Endothelial cell of hepatic sinusoid (primary cell): ENCODE measurements at regions not wholly inside any gene's neighbourhood (a gene's known extent, or its start where the extent isn't known, plus 50 kb on each side); places are given as distances from the start of the nearest gene placed in this dataset.

Source experiments
- in situ Hi-C: cut with HindIII; loops from 2 replicates; pipeline ENCODE4 v1.10.0; 2017; ENCODE audit warnings: low sequenced_read_pairs

- in situ Hi-C loops: no loop called here
Measured at GRCh38 chr6:24032896-24033688, 92.9 kb upstream of the NRSN1 start.

DNA sequence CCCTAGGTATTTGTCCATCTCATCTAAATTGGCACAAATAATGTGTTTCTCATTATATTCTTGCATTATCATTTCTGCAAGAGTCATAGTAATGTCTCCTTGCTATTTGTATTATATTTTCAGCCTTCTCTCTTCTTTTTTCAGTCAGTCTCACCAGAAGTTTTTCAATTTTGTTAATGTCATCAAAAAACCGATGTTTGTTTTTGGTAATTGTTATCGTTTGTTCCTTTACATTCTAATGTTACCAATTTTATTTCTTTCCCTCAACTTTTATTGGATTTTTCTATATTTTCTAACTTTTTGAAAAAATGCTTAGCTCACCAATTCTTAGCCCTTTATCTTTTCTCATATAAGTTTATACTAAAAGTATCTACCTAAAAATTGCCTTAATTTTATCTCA is 82.2 kb upstream of the NRSN1 start:
- in situ Hi-C loops: no loop called here

DNA sequence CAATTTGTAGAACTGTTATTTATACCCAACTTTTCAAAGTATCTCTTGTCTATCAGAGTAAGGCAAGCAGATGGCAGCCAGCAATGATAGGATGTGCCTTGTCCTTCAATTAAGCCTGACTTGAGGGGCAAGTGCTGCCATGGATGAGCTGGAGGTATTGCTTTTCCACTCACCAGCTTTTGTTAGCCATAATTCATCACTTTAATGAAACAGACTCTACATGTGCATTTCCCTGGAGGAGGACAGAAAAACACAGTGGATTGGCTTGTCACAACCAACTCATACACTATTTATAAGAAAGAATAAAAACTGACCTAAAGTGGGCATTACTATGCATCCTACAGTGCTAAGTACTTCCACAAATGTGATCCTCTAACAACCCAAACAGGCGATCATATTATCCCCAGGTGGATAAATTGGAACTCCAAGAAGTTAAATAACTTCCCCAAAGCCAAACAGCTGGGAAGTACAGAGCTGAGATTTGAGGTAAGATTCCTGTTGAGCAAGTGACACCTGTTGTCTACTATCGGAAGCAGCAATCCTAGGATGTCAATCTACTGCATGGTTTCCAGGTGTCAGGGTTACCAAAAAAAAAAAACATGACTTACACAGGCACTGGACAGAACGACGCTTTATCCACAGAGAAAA is 73.9 kb upstream of the NRSN1 start:
- in situ Hi-C loops: no loop called here

- in situ Hi-C loops: no loop called here
Measured at GRCh38 chr6:24052590-24052961, 73.4 kb upstream of the NRSN1 start.

DNA sequence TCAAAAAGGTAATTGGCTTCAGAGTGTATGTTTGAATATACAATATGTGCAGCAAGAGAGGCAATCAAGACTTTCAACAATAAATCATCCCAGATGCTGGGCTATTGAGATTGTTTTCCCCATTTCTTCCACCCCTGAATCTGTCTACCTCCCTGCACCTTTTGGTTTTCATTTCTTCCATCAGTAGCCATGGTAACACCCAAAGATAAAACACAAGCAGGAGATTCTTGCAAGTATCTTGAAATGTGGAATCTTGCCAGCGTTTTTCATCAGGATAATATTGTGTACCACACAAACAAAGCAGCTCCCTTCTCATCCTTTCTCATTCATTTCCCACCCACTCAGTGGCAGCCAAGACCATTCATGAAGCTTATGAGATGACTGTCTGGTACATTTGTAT is 73.0 kb upstream of the NRSN1 start:
- in situ Hi-C loops: no loop called here

GRCh38 chr6:24054388-24054787 is 71.6 kb upstream of the NRSN1 start:
- in situ Hi-C loops: no loop called here

DNA sequence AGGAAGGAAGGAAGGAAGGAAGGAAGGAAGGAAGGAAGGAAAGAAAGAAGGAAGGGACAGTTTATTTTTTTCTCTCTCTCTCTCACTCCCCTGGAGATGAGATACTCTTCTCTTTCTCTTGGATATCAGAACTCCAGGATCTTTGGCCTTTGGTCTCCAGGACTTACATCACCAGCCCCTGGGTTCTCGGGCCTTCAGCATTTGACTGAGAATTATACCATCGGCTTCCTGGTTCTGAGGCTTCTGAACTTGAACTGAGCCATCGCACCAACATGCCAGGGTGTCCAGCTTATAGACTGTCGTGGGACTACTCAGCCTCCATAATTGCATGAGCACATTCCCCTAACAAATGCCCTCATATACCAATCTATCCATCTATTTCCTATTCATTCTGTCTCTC is 69.4 kb upstream of the NRSN1 start:
- in situ Hi-C loops: no loop called here

DNA sequence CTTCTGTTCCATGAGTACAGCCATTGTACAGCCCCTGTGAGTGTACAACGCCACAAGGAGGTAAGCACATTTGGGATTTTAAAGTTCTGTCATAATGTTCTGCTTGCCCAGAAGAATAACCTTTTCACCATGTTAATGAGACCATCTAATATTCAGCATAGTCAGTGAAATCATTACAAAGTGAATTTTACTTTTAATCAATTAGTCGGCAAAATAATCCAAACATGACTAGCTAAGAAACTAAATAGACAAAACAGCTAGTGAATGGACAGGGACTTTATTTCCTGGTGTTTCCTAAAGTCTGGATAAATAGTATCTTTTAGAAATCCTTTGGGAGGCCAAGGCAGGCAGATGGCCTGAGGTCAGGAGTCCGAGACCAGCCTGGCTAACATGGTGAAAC is 69.0 kb upstream of the NRSN1 start:
- in situ Hi-C loops: no loop called here

- in situ Hi-C loops: no loop called here
Measured at GRCh38 chr6:24060982-24061754, 64.8 kb upstream of the NRSN1 start.

DNA sequence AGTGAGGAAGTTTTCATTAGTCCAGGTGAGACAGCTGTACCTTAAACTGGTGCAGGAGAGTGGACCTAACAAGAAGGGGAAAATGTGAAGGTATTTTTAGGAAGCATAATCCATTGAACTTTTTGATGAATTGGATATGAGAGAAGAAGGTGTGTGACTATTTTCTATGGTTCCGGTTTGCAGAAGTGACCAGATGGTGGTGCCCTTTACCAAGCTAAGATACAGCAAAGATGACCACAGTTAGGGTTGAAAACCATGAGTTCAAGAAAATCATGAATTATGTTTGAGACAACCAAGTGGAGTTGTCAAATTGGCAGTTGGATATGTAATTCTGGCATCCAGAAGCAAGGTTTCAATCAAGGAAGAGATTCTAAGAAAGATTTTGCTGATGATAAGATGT is 61.9 kb upstream of the NRSN1 start:
- in situ Hi-C loops: no loop called here

DNA sequence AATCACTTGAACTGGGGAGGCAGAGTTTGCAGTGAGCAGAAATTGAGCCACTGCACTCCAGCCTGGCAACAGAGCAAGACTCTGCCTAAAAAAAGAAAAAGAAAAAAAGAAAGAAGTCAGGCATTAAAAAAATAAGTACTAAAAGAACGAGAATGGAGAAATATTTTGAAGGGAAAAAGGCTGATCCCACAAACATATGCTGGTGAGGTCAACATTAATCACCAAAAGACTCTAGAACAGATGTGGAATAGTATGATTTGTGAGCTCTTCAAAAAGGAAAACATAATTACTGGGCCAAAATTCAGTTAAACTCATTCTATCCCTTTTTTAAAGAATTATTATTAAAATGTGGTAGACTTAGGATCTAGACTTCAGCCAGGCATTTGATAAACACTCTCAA is 61.2 kb upstream of the NRSN1 start:
- in situ Hi-C loops: no loop called here

- in situ Hi-C loops: no loop called here
Measured at GRCh38 chr6:24069526-24069925, 56.5 kb upstream of the NRSN1 start.

DNA sequence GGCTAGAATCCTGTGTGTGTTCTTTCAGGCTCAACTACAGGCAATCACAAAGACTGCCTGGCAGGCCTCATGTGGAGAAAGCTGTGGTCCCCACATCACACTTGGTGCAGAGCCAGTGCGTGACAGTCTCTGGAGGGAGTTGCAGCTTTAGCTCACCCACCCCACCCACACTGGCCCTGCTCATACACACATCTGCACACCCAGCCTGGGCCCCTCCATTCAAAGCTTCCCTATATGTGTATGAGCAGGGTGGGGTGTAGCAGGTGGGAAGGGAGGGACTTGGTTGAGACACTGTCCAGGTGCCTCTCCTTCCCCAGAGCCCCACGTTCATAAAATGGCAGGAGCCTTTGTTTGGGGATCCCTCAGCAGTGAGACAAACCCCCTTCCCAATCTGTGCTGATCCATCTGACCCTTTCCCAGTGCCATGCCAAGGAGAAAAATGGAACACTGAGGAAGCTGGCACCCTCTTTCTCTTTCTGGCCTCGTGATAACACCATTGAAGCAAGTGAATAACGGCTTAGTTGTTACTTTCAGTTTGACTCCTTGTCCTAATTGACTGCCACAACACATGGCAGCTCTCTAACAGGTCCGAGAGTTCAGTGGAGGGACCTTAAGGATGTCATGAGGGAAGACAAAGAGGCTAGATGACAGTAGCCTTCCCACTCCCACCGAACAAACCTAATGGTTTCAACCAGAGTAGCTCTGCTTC is 53.8 kb upstream of the NRSN1 start:
- in situ Hi-C loops: no loop called here

DNA sequence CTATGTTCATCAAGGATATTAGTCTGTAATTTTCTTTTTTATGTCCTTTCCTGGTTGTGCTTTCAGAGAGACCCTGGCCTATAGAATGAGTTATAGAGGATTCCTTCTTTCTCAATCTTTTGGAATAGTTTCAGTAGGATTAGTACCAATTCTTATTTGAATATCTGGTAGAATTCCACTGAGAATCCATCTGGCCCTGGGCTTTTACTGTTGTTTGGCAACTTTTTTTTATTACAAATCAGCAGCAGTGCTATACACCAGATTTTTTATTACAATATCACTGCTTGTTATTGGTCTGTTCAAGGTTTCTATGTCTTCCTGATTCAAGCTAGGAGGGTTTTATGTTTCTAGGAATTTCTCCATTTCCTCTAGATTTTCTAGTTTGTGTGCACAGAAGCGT is 50.0 kb upstream of the NRSN1 start:
- in situ Hi-C loops: no loop called here
